ENCODE measurements at regions not wholly inside any gene's neighbourhood (a gene's known extent, or its start where the extent isn't known, plus 50 kb on each side); places are given as distances from the start of the nearest gene placed in this dataset.
"Not testable (repeated sequence)": the region's sequence is repeated elsewhere in the genome, so short reads cannot be mapped to it uniquely, and the experiment has no call there.

- Mint-ChIP-seq H3K4me3 (no peak overlapping the region), H3K36me3 (ENCODE audit: low read depth) (no peaks in the 10 kb centered on the region), H3K27ac (no peak overlapping the region), H3K4me1 (no peaks in the 10 kb centered on the region), H3K27me3 (no peaks in the 10 kb centered on the region), H3K9me3 (peaks cover 8% of the 10 kb centered on the region)
- DNase-seq (no peak), ATAC-seq (no peak)
These were observed 214.8 kb downstream of the GLRX3 start for GRCh38 chr10:130350996-130351395.

GRCh38 chr10:130351466-130352290 lies 215.5 kb downstream of the GLRX3 start:
- Mint-ChIP-seq H3K4me1 (no peaks in the 10 kb centered on the region), H3K4me3 (no peak overlapping the region), H3K9me3 (peaks cover 8% of the 10 kb centered on the region), H3K27me3 (no peaks in the 10 kb centered on the region), H3K36me3 (ENCODE audit: low read depth) (no peaks in the 10 kb centered on the region), H3K27ac (no peak overlapping the region)
- ATAC-seq: no peak
- DNase-seq: no peak

GRCh38 chr10:130352291-130352645 lies 216.1 kb downstream of the GLRX3 start:
- Mint-ChIP-seq H3K27ac (no peak overlapping the region), H3K36me3 (ENCODE audit: low read depth) (no peaks in the 10 kb centered on the region), H3K27me3 (no peaks in the 10 kb centered on the region), H3K4me3 (no peak overlapping the region), H3K9me3 (peaks cover 8% of the 10 kb centered on the region), H3K4me1 (no peaks in the 10 kb centered on the region)
- ATAC-seq: no peak
- no peak for DNase-seq

GRCh38 chr10:130353928-130354572 lies 217.9 kb downstream of the GLRX3 start:
- no peaks in the 10 kb centered on the region for H3K4me1 Mint-ChIP-seq
- ATAC-seq (no peak), DNase-seq (no peak)
- H3K9me3 Mint-ChIP-seq: peaks cover 4% of the 10 kb centered on the region
- no peak overlapping the region for H3K27ac Mint-ChIP-seq
- no peaks in the 10 kb centered on the region for H3K36me3 Mint-ChIP-seq (ENCODE audit: low read depth)
- no peaks in the 10 kb centered on the region for H3K27me3 Mint-ChIP-seq
- H3K4me3 Mint-ChIP-seq: no peak overlapping the region

- Mint-ChIP-seq H3K36me3 (ENCODE audit: low read depth) (no peaks in the 10 kb centered on the region), H3K27me3 (no peaks in the 10 kb centered on the region), H3K27ac (no peak overlapping the region), H3K4me1 (no peaks in the 10 kb centered on the region), H3K4me3 (no peak overlapping the region), H3K9me3 (no peaks in the 10 kb centered on the region)
- DNase-seq: no peak
- no peak for ATAC-seq
These were observed 218.4 kb downstream of the GLRX3 start for GRCh38 chr10:130354573-130354954.

- no peak for DNase-seq
- no peaks in the 10 kb centered on the region for H3K9me3 Mint-ChIP-seq
- H3K27me3 Mint-ChIP-seq: no peaks in the 10 kb centered on the region
- H3K4me1 Mint-ChIP-seq: no peaks in the 10 kb centered on the region
- no peak overlapping the region for H3K27ac Mint-ChIP-seq
- no peaks in the 10 kb centered on the region for H3K36me3 Mint-ChIP-seq (ENCODE audit: low read depth)
- no peak overlapping the region for H3K4me3 Mint-ChIP-seq
- ATAC-seq: no peak
These were observed 219.0 kb downstream of the GLRX3 start for GRCh38 chr10:130354976-130355795.

- not testable (repeated sequence) for ATAC-seq; H3K4me1 Mint-ChIP-seq; H3K4me3 Mint-ChIP-seq; H3K27me3 Mint-ChIP-seq; DNase-seq; H3K9me3 Mint-ChIP-seq; H3K27ac Mint-ChIP-seq; H3K36me3 Mint-ChIP-seq (ENCODE audit: low read depth)
These were observed 220.2 kb downstream of the GLRX3 start for GRCh38 chr10:130356429-130356828.

- Mint-ChIP-seq H3K36me3 (ENCODE audit: low read depth) (no peaks in the 10 kb centered on the region), H3K4me1 (no peaks in the 10 kb centered on the region), H3K27me3 (no peaks in the 10 kb centered on the region), H3K27ac (no peak overlapping the region), H3K4me3 (no peak overlapping the region), H3K9me3 (no peaks in the 10 kb centered on the region)
- ATAC-seq: no peak
- no peak for DNase-seq
These were observed 221.0 kb downstream of the GLRX3 start for GRCh38 chr10:130357226-130357625.

- no peaks in the 10 kb centered on the region for H3K4me1 Mint-ChIP-seq
- H3K27me3 Mint-ChIP-seq: no peaks in the 10 kb centered on the region
- H3K4me3 Mint-ChIP-seq: no peak overlapping the region
- no peaks in the 10 kb centered on the region for H3K36me3 Mint-ChIP-seq (ENCODE audit: low read depth)
- H3K9me3 Mint-ChIP-seq: no peaks in the 10 kb centered on the region
- ATAC-seq (no peak), DNase-seq (no peak)
- H3K27ac Mint-ChIP-seq: no peak overlapping the region
These were observed 221.8 kb downstream of the GLRX3 start for GRCh38 chr10:130357951-130358350.

GRCh38 chr10:130358981-130359650 lies 222.9 kb downstream of the GLRX3 start:
- no peaks in the 10 kb centered on the region for H3K9me3 Mint-ChIP-seq
- H3K27ac Mint-ChIP-seq: no peak overlapping the region
- no peaks in the 10 kb centered on the region for H3K36me3 Mint-ChIP-seq (ENCODE audit: low read depth)
- no peak overlapping the region for H3K4me3 Mint-ChIP-seq
- no peak for DNase-seq
- H3K27me3 Mint-ChIP-seq: no peaks in the 10 kb centered on the region
- ATAC-seq: no peak
- H3K4me1 Mint-ChIP-seq: no peaks in the 10 kb centered on the region

GRCh38 chr10:130359711-130360110 lies 223.5 kb downstream of the GLRX3 start:
- Mint-ChIP-seq H3K36me3 (ENCODE audit: low read depth) (no peaks in the 10 kb centered on the region), H3K4me3 (no peak overlapping the region), H3K4me1 (no peaks in the 10 kb centered on the region), H3K27ac (no peak overlapping the region), H3K27me3 (no peaks in the 10 kb centered on the region), H3K9me3 (no peaks in the 10 kb centered on the region)
- ATAC-seq: no peak
- DNase-seq: no peak

GRCh38 chr10:130360826-130361311 lies 224.7 kb downstream of the GLRX3 start:
- no peaks in the 10 kb centered on the region for H3K4me1 Mint-ChIP-seq
- H3K27ac Mint-ChIP-seq: no peak overlapping the region
- H3K4me3 Mint-ChIP-seq: no peak overlapping the region
- no peak for ATAC-seq
- DNase-seq: no peak
- H3K9me3 Mint-ChIP-seq: no peaks in the 10 kb centered on the region
- no peaks in the 10 kb centered on the region for H3K36me3 Mint-ChIP-seq (ENCODE audit: low read depth)
- H3K27me3 Mint-ChIP-seq: no peaks in the 10 kb centered on the region

GRCh38 chr10:130361351-130362105 lies 225.3 kb downstream of the GLRX3 start:
- no peaks in the 10 kb centered on the region for H3K9me3 Mint-ChIP-seq
- no peak overlapping the region for H3K27ac Mint-ChIP-seq
- no peaks in the 10 kb centered on the region for H3K27me3 Mint-ChIP-seq
- H3K4me1 Mint-ChIP-seq: no peaks in the 10 kb centered on the region
- no peak overlapping the region for H3K4me3 Mint-ChIP-seq
- DNase-seq (no peak), ATAC-seq (no peak)
- H3K36me3 Mint-ChIP-seq (ENCODE audit: low read depth): no peaks in the 10 kb centered on the region

- Mint-ChIP-seq H3K27me3 (no peaks in the 10 kb centered on the region), H3K36me3 (ENCODE audit: low read depth) (no peaks in the 10 kb centered on the region), H3K9me3 (no peaks in the 10 kb centered on the region), H3K4me3 (no peak overlapping the region), H3K27ac (no peak overlapping the region), H3K4me1 (no peaks in the 10 kb centered on the region)
- ATAC-seq (no peak), DNase-seq (no peak)
These were observed 226.1 kb downstream of the GLRX3 start for GRCh38 chr10:130362308-130362761.
